ENCODE measurements at regions not wholly inside any gene's neighbourhood (a gene's known extent, or its start where the extent isn't known, plus 50 kb on each side); places are given as distances from the start of the nearest gene placed in this dataset.

DNA sequence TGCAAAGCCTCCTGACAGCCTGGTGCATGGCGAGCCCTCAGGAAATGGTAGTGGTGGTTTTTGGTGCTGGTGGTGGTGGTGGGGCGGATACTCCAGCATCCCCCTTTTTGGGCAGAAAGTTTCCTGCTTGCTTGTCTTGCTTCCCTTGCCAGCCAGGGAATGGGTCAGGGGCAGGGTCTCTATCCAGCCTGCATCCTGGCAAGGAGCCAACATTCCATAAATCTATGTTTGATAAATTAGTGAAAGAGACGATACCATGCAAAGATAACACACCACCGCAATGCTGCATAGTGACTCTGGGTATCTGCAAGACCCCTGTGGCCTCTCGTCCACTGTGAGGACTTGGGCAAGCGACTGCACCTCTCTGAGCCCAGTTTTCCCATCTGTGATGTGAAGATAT lies 246.2 kb downstream of the LRFN2 start:
- TF ChIP-seq CTCF (IDR thresholded peaks at IDR 0.05; ENCODE audit: borderline replicate concordance, insufficient read depth, low read depth, low read length), result no peak
- no peak overlapping the region for H3K4me3 ChIP-seq (ENCODE audit: low read depth, low read length)

DNA sequence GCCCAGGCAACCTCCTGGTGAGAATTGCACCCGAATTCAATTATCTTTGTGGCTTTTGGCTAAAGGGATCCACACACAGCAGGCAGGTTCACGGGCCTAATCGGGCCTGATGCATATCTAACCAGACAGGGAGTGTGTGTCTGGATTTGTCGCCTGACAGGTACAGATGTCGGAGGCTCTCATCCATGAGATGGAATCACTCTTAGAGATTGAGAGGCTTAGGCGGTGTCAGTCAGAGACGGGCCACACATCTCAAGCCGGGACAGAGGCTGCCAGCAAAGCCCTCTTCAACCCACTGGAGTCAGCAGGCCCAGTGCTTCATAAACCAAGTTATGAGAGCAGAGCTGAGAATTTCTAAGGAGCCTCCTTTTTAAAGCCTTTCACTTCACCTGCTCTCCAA lies 247.0 kb downstream of the LRFN2 start:
- TF ChIP-seq CTCF (IDR thresholded peaks at IDR 0.05; ENCODE audit: borderline replicate concordance, insufficient read depth, low read depth, low read length), result no peak

GRCh38 chr6:40338306-40338705 lies 248.9 kb downstream of the LRFN2 start:
- no peak overlapping the region for H3K4me3 ChIP-seq (ENCODE audit: low read depth, low read length)
- TF ChIP-seq CTCF (IDR thresholded peaks at IDR 0.05; ENCODE audit: borderline replicate concordance, insufficient read depth, low read depth, low read length), result no peak

More for the DNA sequence above, 247.0 kb downstream of the LRFN2 start:
- no peak overlapping the region for H3K4me3 ChIP-seq (ENCODE audit: low read depth, low read length)

- TF ChIP-seq CTCF (IDR thresholded peaks at IDR 0.05; ENCODE audit: borderline replicate concordance, insufficient read depth, low read depth, low read length), result no peak
- H3K4me3 ChIP-seq (ENCODE audit: low read depth, low read length), result no peak overlapping the region
Measured at GRCh38 chr6:40336940-40337760, 250.0 kb downstream of the LRFN2 start.

GRCh38 chr6:40336296-40336695 lies 250.9 kb downstream of the LRFN2 start:
- TF ChIP-seq CTCF (IDR thresholded peaks at IDR 0.05; ENCODE audit: borderline replicate concordance, insufficient read depth, low read depth, low read length), result no peak
- no peak overlapping the region for H3K4me3 ChIP-seq (ENCODE audit: low read depth, low read length)

GRCh38 chr6:40334496-40335270 lies 252.5 kb downstream of the LRFN2 start:
- no peak overlapping the region for H3K4me3 ChIP-seq (ENCODE audit: low read depth, low read length)
- TF ChIP-seq CTCF (IDR thresholded peaks at IDR 0.05; ENCODE audit: borderline replicate concordance, insufficient read depth, low read depth, low read length), result no peak
